Suprapubic skin (tissue), 4 donors: ENCODE measurements at regions not wholly inside any gene's neighbourhood (a gene's known extent, or its start where the extent isn't known, plus 50 kb on each side); places are given as distances from the start of the nearest gene placed in this dataset.

Source experiments
- DNase-seq, 2 donors: peaks; one replicate each; pipeline ENCODE4 v3.0.0-alpha.2; 2019; ENCODE audit warnings: low spot score in 2 of 2
- H3K27ac ChIP-seq: fragments of 200-600 bp; sonication (generic); one replicate; pipeline ENCODE4 v1.5.1; 2019
- H3K27me3 ChIP-seq: fragments of 200-600 bp; sonication (generic); one replicate; pipeline ENCODE4 v1.5.1; 2019
- H3K36me3 ChIP-seq: fragments of 200-600 bp; sonication (generic); one replicate; pipeline ENCODE4 v1.5.1; 2019
- H3K4me1 ChIP-seq: fragments of 200-600 bp; sonication (generic); one replicate; pipeline ENCODE4 v1.5.1; 2019
- H3K4me3 ChIP-seq: fragments of 200-600 bp; sonication (generic); one replicate; pipeline ENCODE4 v1.5.1; 2019; ENCODE audit warnings: mild to moderate bottlenecking
- H3K9me3 ChIP-seq: fragments of 200-600 bp; sonication (generic); one replicate; pipeline ENCODE4 v1.5.1; 2019
- EP300 ChIP-seq: sonication (generic); formaldehyde crosslinking; IDR thresholded peaks from one replicate; pipeline ENCODE4 v1.6.1; 2017; ENCODE audit warnings: antibody characterized with exemption
- POLR2A ChIP-seq, 2 donors: fragments of 450-650 bp; IDR thresholded peaks; one replicate each; pipeline ENCODE4 v1.6.1; 2017; ENCODE audit warnings: antibody characterized with exemption in 2 of 2, mild to moderate bottlenecking in 2 of 2, moderate library complexity in 2 of 2
- POLR2AphosphoS5 ChIP-seq, 3 donors: sonication (generic); formaldehyde crosslinking; IDR thresholded peaks; one replicate each; pipeline ENCODE4 v1.6.1; 2017; ENCODE audit warnings: antibody characterized with exemption in 3 of 3
- WGBS: methylation state at CpG from one replicate; pipeline ENCODE4 v1.1.5; 2018; 5-methylcytosine and 5-hydroxymethylcytosine counted together
- TF ChIP-seq, protein P1 (sequence below), 2 donors: fragments of 200-600 bp in 1 of 2; fragments of 450-650 bp in 1 of 2; sonication (generic) in 1 of 2; IDR thresholded peaks; one replicate each; pipeline ENCODE4 v1.5.1; 2016 to 2019; ENCODE audit warnings: antibody characterized with exemption in 2 of 2, mild to moderate bottlenecking in 1 of 2, moderate library complexity in 1 of 2

DNA sequence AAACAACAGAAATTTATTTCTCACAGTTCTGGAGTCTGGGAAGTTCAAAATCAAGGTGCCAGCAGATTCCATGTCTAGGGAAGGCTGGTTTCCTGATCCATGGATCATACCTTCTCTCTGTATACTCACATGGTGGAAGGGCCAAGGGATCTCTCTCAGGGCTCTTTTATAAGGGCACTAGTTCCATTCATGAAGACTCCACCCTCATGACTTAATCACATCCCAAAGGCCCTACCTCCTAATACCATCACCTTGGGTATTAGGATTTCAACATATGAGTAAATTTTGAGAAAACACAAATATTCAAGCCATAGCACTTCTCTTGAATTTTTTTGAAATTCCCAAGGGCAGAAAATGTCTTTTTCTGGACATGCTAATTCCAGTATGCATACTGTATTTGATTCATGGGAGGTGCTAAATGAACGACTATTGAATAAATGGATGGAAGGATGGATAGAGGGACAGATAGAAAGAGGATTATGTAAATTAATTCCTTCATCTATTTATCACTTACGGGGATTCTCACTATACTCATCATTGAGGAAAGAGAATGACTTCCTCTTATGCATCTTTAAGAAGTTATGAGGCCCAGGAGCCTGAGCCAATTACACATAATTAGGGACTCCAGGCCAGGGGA lies 182.8 kb downstream of the NRIP1 start:
- Histone ChIP-seq H3K9me3 (no peaks in the 10 kb centered on the region), H3K27me3 (no peaks in the 10 kb centered on the region), H3K4me1 (peaks cover 9% of the 10 kb centered on the region), H3K4me3 (no peak overlapping the region), H3K27ac (no peak overlapping the region), H3K36me3 (no peaks in the 10 kb centered on the region)
- TF ChIP-seq POLR2AphosphoS5 (IDR thresholded peaks at IDR 0.05) (no peak), EP300 (no peak), POLR2A (IDR thresholded peaks at IDR 0.05) (no peak)
- TF ChIP-seq, protein P1, sequence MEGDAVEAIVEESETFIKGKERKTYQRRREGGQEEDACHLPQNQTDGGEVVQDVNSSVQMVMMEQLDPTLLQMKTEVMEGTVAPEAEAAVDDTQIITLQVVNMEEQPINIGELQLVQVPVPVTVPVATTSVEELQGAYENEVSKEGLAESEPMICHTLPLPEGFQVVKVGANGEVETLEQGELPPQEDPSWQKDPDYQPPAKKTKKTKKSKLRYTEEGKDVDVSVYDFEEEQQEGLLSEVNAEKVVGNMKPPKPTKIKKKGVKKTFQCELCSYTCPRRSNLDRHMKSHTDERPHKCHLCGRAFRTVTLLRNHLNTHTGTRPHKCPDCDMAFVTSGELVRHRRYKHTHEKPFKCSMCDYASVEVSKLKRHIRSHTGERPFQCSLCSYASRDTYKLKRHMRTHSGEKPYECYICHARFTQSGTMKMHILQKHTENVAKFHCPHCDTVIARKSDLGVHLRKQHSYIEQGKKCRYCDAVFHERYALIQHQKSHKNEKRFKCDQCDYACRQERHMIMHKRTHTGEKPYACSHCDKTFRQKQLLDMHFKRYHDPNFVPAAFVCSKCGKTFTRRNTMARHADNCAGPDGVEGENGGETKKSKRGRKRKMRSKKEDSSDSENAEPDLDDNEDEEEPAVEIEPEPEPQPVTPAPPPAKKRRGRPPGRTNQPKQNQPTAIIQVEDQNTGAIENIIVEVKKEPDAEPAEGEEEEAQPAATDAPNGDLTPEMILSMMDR (IDR thresholded peaks at IDR 0.05) = no peak
- WGBS = 92% methylated on average over 2 of the region's 2 CpGs
- no peak for DNase-seq

DNA sequence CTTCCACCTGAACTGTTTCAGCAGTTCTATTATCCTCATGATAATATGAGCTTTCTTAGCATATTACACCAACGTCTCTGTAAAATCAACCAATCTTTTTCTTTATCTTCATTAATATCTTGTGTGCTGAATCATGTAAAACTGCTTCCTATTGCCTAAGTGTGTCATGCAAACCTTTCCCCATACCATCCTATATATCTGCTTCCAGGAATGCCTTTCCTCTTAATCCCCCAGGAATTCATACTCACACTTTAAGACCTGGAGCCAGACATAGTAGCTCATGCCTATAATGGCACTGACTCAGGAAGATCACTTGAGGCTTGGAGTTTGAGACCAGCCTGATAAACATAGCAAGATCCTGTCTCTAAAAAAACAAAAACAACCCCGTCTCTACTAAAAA lies 183.9 kb downstream of the NRIP1 start:
- no peak for DNase-seq
- Histone ChIP-seq H3K4me3 (no peak overlapping the region), H3K27me3 (no peaks in the 10 kb centered on the region), H3K9me3 (no peaks in the 10 kb centered on the region), H3K27ac (no peak overlapping the region), H3K36me3 (no peaks in the 10 kb centered on the region), H3K4me1 (peaks cover 12% of the 10 kb centered on the region)
- TF ChIP-seq, protein P1 (IDR thresholded peaks at IDR 0.05) = no peak
- TF ChIP-seq POLR2A (IDR thresholded peaks at IDR 0.05) (no peak), EP300 (no peak), POLR2AphosphoS5 (IDR thresholded peaks at IDR 0.05) (no peak)
- 67% methylated on average over 2 of the region's 2 CpGs for WGBS

DNA sequence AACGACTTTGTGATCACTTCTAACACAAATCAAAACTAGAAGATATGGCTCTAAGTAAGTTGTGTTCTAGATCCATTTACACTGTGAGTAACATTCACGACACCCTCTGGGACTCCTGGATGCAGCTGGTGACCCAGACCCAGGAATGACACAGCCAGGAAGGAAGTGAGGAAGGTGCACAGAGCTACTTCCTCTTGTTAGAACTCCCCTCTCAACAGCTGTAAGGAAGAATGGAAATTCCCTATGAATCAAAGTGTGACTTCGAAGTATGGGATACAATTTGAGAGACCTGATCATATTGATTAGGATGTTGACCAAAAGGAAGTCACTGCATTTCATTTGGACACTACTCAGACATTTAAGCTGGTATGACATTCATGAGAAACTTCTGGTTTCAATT lies 185.3 kb downstream of the NRIP1 start:
- H3K4me3 ChIP-seq = no peak overlapping the region
- H3K4me1 ChIP-seq = peaks cover 23% of the 10 kb centered on the region
- H3K27ac ChIP-seq = no peak overlapping the region
- no peak for TF ChIP-seq POLR2AphosphoS5 (IDR thresholded peaks at IDR 0.05)
- no peak for TF ChIP-seq POLR2A (IDR thresholded peaks at IDR 0.05)
- TF ChIP-seq EP300 = no peak
- H3K36me3 ChIP-seq = no peaks in the 10 kb centered on the region
- 63% methylated on average over 3 of the region's 3 CpGs for WGBS
- H3K9me3 ChIP-seq = no peaks in the 10 kb centered on the region
- DNase-seq = no peak
- H3K27me3 ChIP-seq = no peaks in the 10 kb centered on the region

DNA sequence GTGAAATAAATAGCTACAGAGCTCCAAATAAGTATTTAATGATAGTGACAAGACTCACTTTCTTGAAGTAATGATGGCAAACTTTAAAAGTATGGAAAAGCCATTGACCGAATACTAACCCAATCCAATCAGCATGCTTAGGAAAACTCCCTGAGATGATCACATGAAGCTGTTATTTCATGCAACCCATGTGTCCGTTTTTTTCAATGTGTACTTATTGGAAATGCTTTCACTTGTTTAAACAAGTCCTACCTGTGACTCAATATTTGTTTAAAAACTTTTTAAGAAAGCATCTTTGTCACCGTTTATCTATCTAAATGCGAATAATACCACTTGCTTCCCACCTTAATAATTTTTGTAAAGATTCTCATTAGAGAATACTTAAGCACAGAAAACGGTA lies 185.8 kb downstream of the NRIP1 start:
- no peak overlapping the region for H3K4me3 ChIP-seq
- 55% methylated on average over 5 of the region's 5 CpGs for WGBS
- H3K36me3 ChIP-seq = no peaks in the 10 kb centered on the region
- no peak for DNase-seq
- H3K4me1 ChIP-seq = peaks cover 26% of the 10 kb centered on the region
- no peaks in the 10 kb centered on the region for H3K27me3 ChIP-seq
- H3K27ac ChIP-seq = no peak overlapping the region
- no peaks in the 10 kb centered on the region for H3K9me3 ChIP-seq
- TF ChIP-seq EP300 = no peak
- TF ChIP-seq POLR2A (IDR thresholded peaks at IDR 0.05) = no peak
- TF ChIP-seq, protein P1 (IDR thresholded peaks at IDR 0.05) = no peak
- TF ChIP-seq POLR2AphosphoS5 (IDR thresholded peaks at IDR 0.05) = no peak

DNA sequence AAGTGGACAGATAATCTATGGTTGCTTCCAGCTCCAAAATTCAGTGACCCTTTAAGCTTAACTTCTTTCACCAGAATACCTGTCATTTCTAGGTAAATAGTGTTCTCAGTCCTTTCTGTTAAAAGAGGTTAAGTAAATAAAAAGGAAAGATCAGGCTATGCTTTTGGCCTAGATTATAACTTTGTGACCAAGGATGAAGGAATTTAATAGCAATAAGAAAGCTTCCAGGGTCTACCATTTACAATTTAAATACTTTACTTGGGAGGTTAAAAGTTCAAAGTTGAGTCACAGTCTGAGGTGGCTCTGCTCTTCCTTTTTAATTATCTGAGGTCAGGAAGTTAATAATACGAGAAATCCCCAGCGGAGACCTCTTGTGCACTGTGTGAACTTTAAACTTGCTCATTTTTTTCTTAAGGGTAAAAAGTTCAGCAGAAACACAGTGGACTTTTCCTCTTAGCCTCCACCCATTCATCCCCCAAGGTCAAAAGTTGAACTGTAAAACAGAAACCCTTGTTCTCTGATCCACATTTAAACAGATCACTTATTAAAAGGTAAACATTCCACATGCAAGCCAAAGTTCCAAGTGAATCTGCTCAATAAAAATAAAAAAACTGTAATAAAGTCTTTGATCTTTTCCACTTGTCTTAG lies 187.1 kb downstream of the NRIP1 start:
- H3K36me3 ChIP-seq = no peaks in the 10 kb centered on the region
- no peak for DNase-seq
- 40% methylated on average over 2 of the region's 2 CpGs for WGBS
- H3K4me1 ChIP-seq = peaks cover 26% of the 10 kb centered on the region
- TF ChIP-seq POLR2AphosphoS5 (IDR thresholded peaks at IDR 0.05) = no peak
- TF ChIP-seq EP300 = no peak
- H3K4me3 ChIP-seq = no peak overlapping the region
- no peak overlapping the region for H3K27ac ChIP-seq
- H3K9me3 ChIP-seq = no peaks in the 10 kb centered on the region
- H3K27me3 ChIP-seq = no peaks in the 10 kb centered on the region

DNA sequence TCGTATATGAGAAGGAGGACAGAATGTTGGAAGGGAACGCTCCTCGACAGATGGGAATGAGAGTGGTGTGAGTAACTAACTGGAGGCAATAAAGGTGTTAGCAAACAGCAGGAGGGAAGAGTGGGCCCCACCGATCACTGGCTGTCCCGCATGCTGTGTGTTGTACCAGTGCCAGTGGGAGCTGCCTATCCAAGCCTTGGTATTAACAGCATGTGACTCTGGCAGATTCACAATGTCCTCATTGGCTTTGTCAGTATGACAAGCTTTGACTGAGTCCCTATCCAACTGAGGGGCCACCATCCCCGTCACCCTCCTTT lies 188.3 kb downstream of the NRIP1 start:
- no peaks in the 10 kb centered on the region for H3K36me3 ChIP-seq
- 79% methylated on average over 6 of the region's 6 CpGs for WGBS
- H3K4me1 ChIP-seq = peaks cover 26% of the 10 kb centered on the region
- TF ChIP-seq, protein P1 (IDR thresholded peaks at IDR 0.05) = no peak
- TF ChIP-seq POLR2A (IDR thresholded peaks at IDR 0.05) (no peak), POLR2AphosphoS5 (IDR thresholded peaks at IDR 0.05) (no peak), EP300 (no peak)
- H3K27ac ChIP-seq = no peak overlapping the region
- no peak for DNase-seq
- no peak overlapping the region for H3K4me3 ChIP-seq
- H3K9me3 ChIP-seq = no peaks in the 10 kb centered on the region
- no peaks in the 10 kb centered on the region for H3K27me3 ChIP-seq
